Spleen (tissue), 11 donors: ENCODE measurements at regions not wholly inside any gene's neighbourhood (a gene's known extent, or its start where the extent isn't known, plus 50 kb on each side); places are given as distances from the start of the nearest gene placed in this dataset.

Source experiments
- DNase-seq: peaks from one replicate; pipeline ENCODE4 v3.0.0-alpha.2; 2020
- H3K27ac ChIP-seq, 8 donors: fragments of 200-600 bp; sonication (generic) in 7 of 8; 1 replicate in 4 of 8; 2 replicates in 4 of 8; pipeline versions ENCODE4 v1.5.0 to v1.8.0; 2016 to 2021; ENCODE audit warnings: inconsistent platforms in 4 of 8, mild to moderate bottlenecking in 4 of 8, moderate library complexity in 1 of 8
- H3K27me3 ChIP-seq, 7 donors: fragments of 200-600 bp; sonication (generic) in 6 of 7; replicated peaks in 1 of 7; 1 replicate in 4 of 7; 2 replicates in 3 of 7; pipeline versions ENCODE4 v1.5.0 to v1.8.0; 2016 to 2021; ENCODE audit warnings: inconsistent platforms in 3 of 7, mild to moderate bottlenecking in 1 of 7
- H3K36me3 ChIP-seq, 6 donors: fragments of 200-600 bp; sonication (generic) in 5 of 6; 1 replicate in 4 of 6; 2 replicates in 2 of 6; pipeline versions ENCODE4 v1.5.0 to v1.8.0; 2016 to 2021; ENCODE audit warnings: inconsistent platforms in 2 of 6
- H3K4me1 ChIP-seq, 6 donors: fragments of 200-600 bp; sonication (generic) in 5 of 6; 1 replicate in 3 of 6; 2 replicates in 3 of 6; pipeline versions ENCODE4 v1.5.0 to v1.8.0; 2016 to 2021; ENCODE audit warnings: inconsistent platforms in 3 of 6
- H3K4me3 ChIP-seq, 8 donors: fragments of 200-600 bp; sonication (generic) in 7 of 8; 1 replicate in 4 of 8; 2 replicates in 4 of 8; pipeline versions ENCODE4 v1.5.0 to v1.8.0; 2016 to 2021; ENCODE audit warnings: inconsistent platforms in 4 of 8, mild to moderate bottlenecking in 4 of 8, moderate library complexity in 2 of 8
- H3K9me3 ChIP-seq, 8 donors: fragments of 200-600 bp; sonication (generic) in 7 of 8; 1 replicate in 4 of 8; 2 replicates in 4 of 8; pipeline versions ENCODE4 v1.5.0 to v1.8.0; 2016 to 2021; ENCODE audit warnings: inconsistent platforms in 4 of 8
- CTCF ChIP-seq, 11 experiments: fragments of 200-600 bp in 7 of 11; fragments of 450-650 bp in 4 of 11; sonication (generic) in 4 of 11; IDR thresholded peaks in 8 of 11; conservative IDR thresholded peaks in 3 of 11; 1 replicate in 7 of 11; 2 replicates in 4 of 11; pipeline versions ENCODE4 v1.4.0 to v1.8.0; 2016 to 2021; ENCODE audit warnings: antibody characterized with exemption in 11 of 11, inconsistent platforms in 4 of 11, mild to moderate bottlenecking in 1 of 11
- POLR2A ChIP-seq, 3 donors: fragments of 450-650 bp; IDR thresholded peaks; one replicate each; pipeline ENCODE4 v1.5.1; 2017; ENCODE audit warnings: antibody characterized with exemption in 3 of 3, mild to moderate bottlenecking in 1 of 3
- POLR2AphosphoS5 ChIP-seq, 3 donors: sonication (generic); formaldehyde crosslinking; IDR thresholded peaks; one replicate each; pipeline ENCODE4 v1.5.1; 2017; ENCODE audit warnings: antibody characterized with exemption in 3 of 3
- WGBS, 5 donors: extraction: QIAGEN DNeasy Blood & Tissue Kit in 3 of 5; methylation state at CpG; one replicate each; pipeline versions ENCODE4 v1.1.5 to v1.1.7; 2013 to 2018; 5-methylcytosine and 5-hydroxymethylcytosine counted together
- intact Hi-C: fragments of 100-400 bp; cut with DNase I; formaldehyde crosslinking; loops from one replicate; pipeline ENCODE4 v1.15.0; 2023; ENCODE audit warnings: low total_unique reads
- donor health status: healthy with polysubstance abuse.
- donor health status: DM: no; HTN: no; CAD: no; lungs with moderate emphysema.
- donor health status: DM: no; HTN: no; CAD: no.
- donor health status: Bipolar disorder and iron deficiency.
- donor health status: healthy.
- donor health status: DM: no; HTN: no; CAD: no.
- donor health status: DM: yes; HTN: yes; CAD: no.

- H3K27ac ChIP-seq: no peak overlapping the region
- intact Hi-C loops: no loop called here
- H3K9me3 ChIP-seq: peaks cover 0 to under 1% (median 0%) of the 10 kb centered on the region in 8 donors
- H3K4me3 ChIP-seq: no peak overlapping the region
- TF ChIP-seq POLR2AphosphoS5 (IDR thresholded peaks at IDR 0.05): no peak
- TF ChIP-seq CTCF (IDR thresholded peaks at IDR 0.05 in 8 of 11, conservative IDR thresholded peaks at IDR 0.05 in 3 of 11): no peak
- no peak for TF ChIP-seq POLR2A (IDR thresholded peaks at IDR 0.05)
- DNase-seq: no peak
- no peaks in the 10 kb centered on the region for H3K36me3 ChIP-seq
- 41 to 61% (median 43%) methylated on average over 1 to 3 of the region's 3 CpGs for WGBS, 5 donors
- H3K4me1 ChIP-seq: peaks cover 0 to 8% (median 0%) of the 10 kb centered on the region in 6 donors
- H3K27me3 ChIP-seq: no peaks in the 10 kb centered on the region
Observed at GRCh38 chr12:13499008-13499407, 302.5 kb downstream of the EMP1 start.

- WGBS, 5 donors: 25 to 54% (median 53%) methylated on average over 1 of the region's 1 CpG
- DNase-seq: no peak
- H3K36me3 ChIP-seq: no peaks in the 10 kb centered on the region
- intact Hi-C loops: no loop called here
- H3K4me1 ChIP-seq: peaks cover 0 to 8% (median 0%) of the 10 kb centered on the region in 6 donors
- H3K4me3 ChIP-seq: no peak overlapping the region
- H3K9me3 ChIP-seq: peaks cover 0 to 5% (median 0%) of the 10 kb centered on the region in 8 donors
- H3K27ac ChIP-seq: no peak overlapping the region
- no peaks in the 10 kb centered on the region for H3K27me3 ChIP-seq
- TF ChIP-seq POLR2AphosphoS5 (IDR thresholded peaks at IDR 0.05): no peak
- TF ChIP-seq POLR2A (IDR thresholded peaks at IDR 0.05): no peak
- no peak for TF ChIP-seq CTCF (IDR thresholded peaks at IDR 0.05 in 8 of 11, conservative IDR thresholded peaks at IDR 0.05 in 3 of 11)
Observed at GRCh38 chr12:13496111-13496510, 299.6 kb downstream of the EMP1 start.

- no peaks in the 10 kb centered on the region for H3K27me3 ChIP-seq
- H3K9me3 ChIP-seq: peaks cover 0 to 5% (median 0%) of the 10 kb centered on the region in 8 donors
- H3K36me3 ChIP-seq: no peaks in the 10 kb centered on the region
- H3K27ac ChIP-seq: no peak overlapping the region
- intact Hi-C loops: no loop called here
- 86 to 94% (median 89%) methylated on average over 4 of the region's 4 CpGs for WGBS, 5 donors
- H3K4me3 ChIP-seq: no peak overlapping the region
- TF ChIP-seq POLR2AphosphoS5 (IDR thresholded peaks at IDR 0.05) (no peak), CTCF (IDR thresholded peaks at IDR 0.05 in 8 of 11, conservative IDR thresholded peaks at IDR 0.05 in 3 of 11) (no peak), POLR2A (IDR thresholded peaks at IDR 0.05) (no peak)
- no peaks in the 10 kb centered on the region for H3K4me1 ChIP-seq
- no peak for DNase-seq
Observed at GRCh38 chr12:13489246-13489645, 292.7 kb downstream of the EMP1 start.

GRCh38 chr12:13487326-13487725 is 290.8 kb downstream of the EMP1 start:
- intact Hi-C loops: no loop called here
- H3K27me3 ChIP-seq: no peaks in the 10 kb centered on the region
- TF ChIP-seq POLR2A (IDR thresholded peaks at IDR 0.05) (no peak), CTCF (IDR thresholded peaks at IDR 0.05 in 8 of 11, conservative IDR thresholded peaks at IDR 0.05 in 3 of 11) (no peak), POLR2AphosphoS5 (IDR thresholded peaks at IDR 0.05) (no peak)
- 87 to 92% (median 90%) methylated on average over 7 of the region's 7 CpGs for WGBS, 5 donors
- no peak overlapping the region for H3K4me3 ChIP-seq
- H3K36me3 ChIP-seq: no peaks in the 10 kb centered on the region
- no peak overlapping the region for H3K27ac ChIP-seq
- DNase-seq: no peak
- no peaks in the 10 kb centered on the region for H3K4me1 ChIP-seq
- no peaks in the 10 kb centered on the region for H3K9me3 ChIP-seq
